ENCODE measurements at regions not wholly inside any gene's neighbourhood (a gene's known extent, or its start where the extent isn't known, plus 50 kb on each side); places are given as distances from the start of the nearest gene placed in this dataset.

DNA sequence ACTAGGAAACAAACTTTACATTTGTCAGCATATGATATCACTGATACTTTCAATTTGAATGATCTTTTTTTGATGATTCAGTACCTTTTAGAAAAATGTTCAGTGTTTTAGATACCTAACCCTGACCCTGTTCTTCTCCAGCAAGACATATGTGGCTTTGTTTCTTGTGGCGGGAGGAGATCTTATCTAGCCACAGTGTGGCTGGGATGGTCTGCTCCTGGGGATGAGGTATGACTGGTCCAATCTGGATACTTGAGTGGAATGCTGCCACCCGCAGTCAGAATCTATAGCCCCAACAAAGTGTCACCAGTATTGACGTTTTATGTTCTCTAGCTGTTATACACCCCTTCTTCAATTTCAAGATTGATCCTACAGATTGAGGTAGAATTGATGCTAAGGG, 439.0 kb upstream of the GOLIM4 start:
- TF ChIP-seq REST (IDR thresholded peaks at IDR 0.05; ENCODE audit: low read depth) (no peak), CEBPB (IDR thresholded peaks at IDR 0.05) (no peak), EP300 (IDR thresholded peaks at IDR 0.05; ENCODE audit: borderline replicate concordance) (no peak), FOXM1 (IDR thresholded peaks at IDR 0.05; ENCODE audit: borderline replicate concordance, low read depth) (no peak), TCF12 (IDR thresholded peaks at IDR 0.05; ENCODE audit: low read depth) (no peak), TEAD4 (IDR thresholded peaks at IDR 0.05) (no peak), RAD21 (IDR thresholded peaks at IDR 0.05; ENCODE audit: low read depth) (no peak), TAF1 (IDR thresholded peaks at IDR 0.05; ENCODE audit: low read depth) (no peak), EGR1 (IDR thresholded peaks at IDR 0.05) (no peak)
- TF ChIP-seq, protein P1, sequence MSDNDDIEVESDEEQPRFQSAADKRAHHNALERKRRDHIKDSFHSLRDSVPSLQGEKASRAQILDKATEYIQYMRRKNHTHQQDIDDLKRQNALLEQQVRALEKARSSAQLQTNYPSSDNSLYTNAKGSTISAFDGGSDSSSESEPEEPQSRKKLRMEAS (IDR thresholded peaks at IDR 0.05), result no peak
